Activated effector memory CD4-positive, alpha-beta T cell treated with anti-CD3 and anti-CD28 coated beads, Interleukin-2, amount 50 U/mL, for 16 hours (primary cell): ENCODE measurements at regions not wholly inside any gene's neighbourhood (a gene's known extent, or its start where the extent isn't known, plus 50 kb on each side); places are given as distances from the start of the nearest gene placed in this dataset.

Source experiments
- DNase-seq: peaks from one replicate; pipeline ENCODE4 v3.0.0-alpha.2; 2020

DNA sequence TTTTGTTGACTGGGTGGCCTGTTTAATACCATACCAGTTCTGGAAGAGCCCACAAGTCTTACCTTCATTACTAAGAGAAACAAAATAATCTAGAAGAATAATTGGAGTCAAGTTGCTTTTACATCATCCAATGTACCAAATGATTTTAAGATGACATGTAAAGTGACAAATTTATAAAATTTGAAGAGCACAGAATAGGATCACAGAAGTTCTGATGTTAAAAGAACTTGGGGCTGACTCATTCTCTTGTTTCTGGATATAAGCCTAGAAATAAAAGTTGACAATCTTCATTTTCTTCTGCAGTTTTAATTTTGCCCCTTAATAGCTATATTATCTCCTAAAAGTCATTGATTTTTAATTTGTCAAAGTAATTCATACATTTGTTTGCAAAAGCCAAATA lies 317.5 kb upstream of the MARCKS start:
- DNase-seq, result no peak

DNA sequence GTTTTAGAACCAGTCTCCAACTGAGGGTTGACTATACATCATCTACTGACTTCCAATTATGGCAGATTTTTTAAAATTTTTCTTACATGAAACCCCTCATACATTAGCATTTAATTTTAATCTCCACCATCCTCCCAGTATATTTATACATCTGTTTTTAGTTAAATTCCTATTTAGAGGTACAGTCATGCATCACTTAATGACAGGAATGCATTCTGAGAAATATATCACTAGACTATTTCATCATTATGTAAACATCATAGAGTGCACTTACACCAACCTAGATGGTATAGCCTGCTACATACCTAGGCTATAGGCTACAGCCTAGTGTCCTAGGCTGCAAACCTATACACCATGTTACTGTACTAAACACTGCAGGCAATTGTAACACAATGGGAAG lies 316.7 kb upstream of the MARCKS start:
- DNase-seq, result no peak

DNA sequence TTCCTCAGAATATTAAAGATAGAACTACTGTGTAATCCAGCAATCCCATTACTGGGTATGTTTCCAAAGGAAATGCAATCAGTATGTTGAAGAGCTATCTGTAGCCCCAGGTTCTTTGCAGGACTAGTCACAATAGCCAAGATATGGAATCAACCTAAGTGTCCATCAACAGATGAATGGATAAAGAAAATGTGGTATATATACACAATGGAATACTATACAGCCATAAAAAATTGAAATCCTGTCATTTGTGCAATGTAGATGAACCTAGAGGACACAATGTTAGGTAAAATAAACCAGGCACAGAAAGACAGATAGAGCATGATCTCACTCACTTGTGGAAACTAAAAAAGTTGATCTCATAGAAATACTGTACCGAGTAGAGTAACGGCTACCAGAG lies 306.0 kb upstream of the MARCKS start:
- DNase-seq, result no peak

GRCh38 chr6:113556775-113557174 lies 300.4 kb upstream of the MARCKS start:
- DNase-seq, result no peak

DNA sequence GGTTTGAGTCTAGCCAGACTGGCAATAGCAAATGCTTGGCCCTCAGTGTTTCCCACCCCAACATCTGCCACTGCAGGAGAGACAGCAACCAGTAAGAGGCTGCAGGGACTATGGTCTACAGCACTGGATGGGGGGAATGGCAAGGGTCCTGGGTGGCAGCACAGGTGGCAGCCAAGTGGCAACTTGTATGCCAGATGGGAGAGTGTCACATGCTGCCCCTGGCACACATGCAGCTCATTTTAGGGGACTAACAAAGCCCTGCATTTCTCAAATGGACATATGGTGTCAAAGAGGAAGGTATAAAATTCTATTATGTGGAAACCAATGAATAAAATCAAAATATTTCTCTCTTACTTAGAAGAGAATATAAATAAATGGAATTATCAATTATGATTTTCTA lies 298.7 kb upstream of the MARCKS start:
- DNase-seq, result no peak

- DNase-seq, result no peak
Measured at GRCh38 chr6:113558966-113559365, 298.2 kb upstream of the MARCKS start.

- DNase-seq, result no peak
Measured at GRCh38 chr6:113560376-113560775, 296.8 kb upstream of the MARCKS start.

DNA sequence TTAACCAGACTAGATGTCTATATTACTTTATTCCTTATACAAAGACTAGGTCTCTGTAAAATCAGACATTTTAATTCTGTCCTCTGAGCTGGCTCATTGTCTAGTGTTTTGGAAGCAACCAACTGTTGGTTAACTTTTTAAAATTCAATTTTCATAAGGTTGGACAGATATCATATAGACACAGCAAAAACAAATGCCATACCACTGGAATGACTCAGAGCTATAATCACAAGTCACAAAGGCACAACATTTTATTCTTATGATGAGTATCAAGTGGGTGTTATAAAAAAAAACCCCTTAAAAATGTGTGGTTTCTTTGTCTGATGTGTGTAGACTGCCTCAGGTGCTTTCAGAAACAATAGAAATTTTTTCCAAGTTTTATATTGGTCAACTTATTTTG lies 296.2 kb upstream of the MARCKS start:
- no peak for DNase-seq

DNA sequence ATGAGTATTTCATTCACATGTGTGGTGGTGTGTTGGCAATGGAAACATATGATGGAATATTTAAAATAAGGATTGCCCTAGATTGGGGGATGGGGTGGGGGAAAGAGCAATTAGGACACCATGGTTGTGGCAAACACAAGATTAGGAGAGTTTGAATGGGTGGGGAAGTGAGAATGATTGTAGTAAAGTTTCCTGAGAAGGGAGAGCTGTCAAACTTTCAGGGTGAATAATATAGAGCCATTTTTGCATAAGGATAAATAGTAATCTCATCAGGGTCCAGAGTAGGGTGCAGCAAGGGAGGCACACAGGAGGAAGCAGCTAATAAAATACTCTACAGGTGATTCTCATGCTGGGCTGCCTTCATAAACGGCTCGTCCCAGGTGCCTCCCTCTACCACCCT lies 294.9 kb upstream of the MARCKS start:
- no peak for DNase-seq

GRCh38 chr6:113564371-113565171 lies 292.6 kb upstream of the MARCKS start:
- DNase-seq, result no peak

DNA sequence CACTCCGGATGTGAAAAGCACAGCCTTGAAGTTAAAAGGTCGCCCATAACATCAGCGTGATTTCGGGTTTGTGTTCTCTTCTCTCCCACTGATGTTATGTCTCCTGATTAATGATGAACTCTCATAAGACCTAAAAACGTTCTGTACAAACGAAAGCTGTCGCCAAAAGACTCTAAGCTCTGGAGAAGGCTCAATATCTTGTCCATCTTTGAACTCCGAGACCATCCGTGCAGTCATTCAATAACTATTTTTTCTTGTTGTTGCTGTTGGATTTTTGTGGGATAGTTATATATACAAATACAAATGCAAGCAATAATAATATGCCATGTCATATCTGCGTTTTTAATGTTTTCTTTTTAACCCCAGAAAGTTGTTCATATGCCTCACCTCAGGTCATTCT lies 291.8 kb upstream of the MARCKS start:
- no peak for DNase-seq

GRCh38 chr6:113570161-113570560 lies 287.0 kb upstream of the MARCKS start:
- no peak for DNase-seq

DNA sequence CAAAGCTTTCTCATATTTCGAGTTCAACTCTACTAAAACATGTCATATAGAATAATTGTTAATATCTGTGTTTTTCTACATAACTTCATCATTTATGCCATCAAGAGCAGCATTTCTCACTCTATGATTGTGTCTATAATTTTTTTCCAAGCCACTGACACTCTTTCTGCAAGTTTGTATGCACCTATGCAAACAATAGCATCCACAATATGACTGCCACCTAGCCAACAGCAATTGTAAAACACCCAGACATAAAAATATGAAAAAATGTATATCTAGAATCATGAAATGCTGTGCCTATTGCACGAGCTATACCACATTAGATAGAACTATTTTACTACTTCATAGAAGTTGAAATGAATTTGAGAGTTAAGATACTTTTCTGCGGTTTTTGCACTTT lies 286.5 kb upstream of the MARCKS start:
- DNase-seq, result no peak

GRCh38 chr6:113574147-113574546 lies 283.0 kb upstream of the MARCKS start:
- no peak for DNase-seq

DNA sequence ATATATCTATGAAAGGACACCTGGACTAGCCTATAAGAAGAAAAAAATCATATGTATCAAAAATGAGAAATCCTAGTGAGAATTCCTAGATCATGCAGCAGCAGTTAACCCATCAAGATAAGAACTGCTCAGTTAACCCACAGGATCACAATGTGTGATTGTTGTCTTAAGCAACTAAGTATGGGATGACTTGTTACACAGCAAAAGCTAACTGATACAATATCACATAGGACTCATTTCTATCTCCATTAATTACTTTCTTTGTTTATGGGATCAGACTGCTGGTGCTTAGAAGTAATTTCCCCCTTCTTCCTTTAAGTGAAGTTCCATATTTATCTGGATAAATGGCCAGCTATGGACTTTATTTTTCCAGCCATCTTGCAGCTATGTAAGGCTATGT lies 280.8 kb upstream of the MARCKS start:
- no peak for DNase-seq

DNA sequence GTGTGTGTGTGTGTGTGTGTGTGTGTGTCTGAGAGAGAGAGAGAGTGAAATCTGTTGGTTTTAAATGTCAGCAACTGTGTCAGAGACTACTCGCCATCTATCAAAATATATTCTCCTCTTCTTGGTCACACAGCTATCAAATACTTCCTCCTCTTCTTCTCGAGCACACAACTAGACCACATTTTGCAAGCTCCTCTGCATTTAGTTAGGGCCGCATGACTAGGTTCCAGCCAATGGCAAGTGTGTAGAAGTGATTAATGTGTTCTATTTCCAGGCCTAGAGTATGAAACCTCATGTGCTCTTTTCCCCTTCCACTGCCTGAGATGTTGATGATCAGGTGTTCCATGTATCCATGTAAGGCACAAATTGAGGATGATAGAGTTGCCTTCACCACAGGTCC lies 278.5 kb upstream of the MARCKS start:
- no peak for DNase-seq

DNA sequence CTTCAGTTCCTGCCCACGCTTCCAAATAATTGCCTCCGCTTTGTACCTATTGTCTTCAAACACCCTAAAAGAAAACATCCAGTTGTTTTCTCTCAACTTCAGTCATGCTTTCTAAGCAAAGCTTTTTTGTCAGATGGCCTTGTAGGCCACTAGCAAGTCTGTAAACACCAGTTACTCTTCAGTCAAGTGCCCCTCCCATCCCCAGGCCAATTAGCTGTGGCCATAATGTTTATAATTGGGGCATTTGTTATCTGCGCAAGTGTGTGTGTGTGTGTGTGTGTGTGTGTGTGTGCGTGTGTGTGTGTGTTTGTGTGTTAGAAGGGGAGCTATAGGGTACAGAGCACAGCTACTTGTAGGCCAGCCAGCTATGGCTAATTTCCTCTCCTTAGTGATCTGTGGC lies 272.4 kb upstream of the MARCKS start:
- no peak for DNase-seq

DNA sequence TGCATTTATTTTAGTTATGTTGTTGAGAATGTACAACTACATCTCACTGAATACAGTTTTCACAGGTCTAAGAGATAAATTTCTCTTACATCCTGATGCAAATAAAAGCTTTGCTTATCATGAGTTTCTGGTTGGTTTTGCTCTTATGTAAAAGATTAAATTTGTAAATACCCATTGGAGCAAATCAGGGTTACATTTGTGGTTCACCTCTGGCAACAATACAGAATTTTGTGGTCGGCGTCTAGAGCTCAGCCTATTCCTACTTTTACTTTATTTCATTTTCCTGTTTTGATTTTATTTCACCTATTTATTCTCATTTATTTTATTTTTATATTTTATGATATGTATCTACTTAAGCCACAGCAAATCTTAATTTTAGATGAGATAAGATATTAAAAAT lies 271.9 kb upstream of the MARCKS start:
- DNase-seq, result no peak

DNA sequence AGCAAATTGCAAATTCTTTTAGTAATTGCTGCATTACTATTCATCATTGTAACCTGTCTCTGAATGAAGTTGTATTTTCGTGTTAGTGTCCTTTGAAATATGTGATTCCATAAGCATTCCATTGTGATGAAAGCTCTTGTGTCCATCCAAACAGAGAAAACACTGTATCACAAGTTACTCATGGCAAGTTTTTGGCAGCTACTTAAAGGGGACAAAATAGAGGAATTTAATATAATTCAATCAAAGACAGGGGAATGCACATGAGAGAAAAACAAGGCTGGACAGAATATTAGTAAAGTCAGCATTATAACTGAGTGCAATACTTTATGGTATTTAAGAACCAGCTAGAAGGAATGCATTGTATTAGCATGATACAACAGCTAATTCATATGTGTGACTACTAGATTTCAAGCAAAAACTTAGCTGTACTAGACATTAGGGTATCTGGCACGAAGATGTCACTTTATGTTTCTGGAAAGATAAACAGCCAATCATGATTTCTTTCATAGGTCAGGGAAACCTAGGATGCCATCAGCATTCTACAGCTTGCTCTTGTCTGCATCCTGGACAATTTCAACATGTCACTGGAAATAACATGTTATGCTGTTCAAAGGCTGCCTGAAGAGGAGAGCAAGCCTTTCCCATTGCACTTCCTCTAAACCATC lies 270.6 kb upstream of the MARCKS start:
- no peak for DNase-seq

- no peak for DNase-seq
Measured at GRCh38 chr6:113587078-113587699, 270.0 kb upstream of the MARCKS start.

GRCh38 chr6:113588646-113589045 lies 268.5 kb upstream of the MARCKS start:
- DNase-seq, result no peak

DNA sequence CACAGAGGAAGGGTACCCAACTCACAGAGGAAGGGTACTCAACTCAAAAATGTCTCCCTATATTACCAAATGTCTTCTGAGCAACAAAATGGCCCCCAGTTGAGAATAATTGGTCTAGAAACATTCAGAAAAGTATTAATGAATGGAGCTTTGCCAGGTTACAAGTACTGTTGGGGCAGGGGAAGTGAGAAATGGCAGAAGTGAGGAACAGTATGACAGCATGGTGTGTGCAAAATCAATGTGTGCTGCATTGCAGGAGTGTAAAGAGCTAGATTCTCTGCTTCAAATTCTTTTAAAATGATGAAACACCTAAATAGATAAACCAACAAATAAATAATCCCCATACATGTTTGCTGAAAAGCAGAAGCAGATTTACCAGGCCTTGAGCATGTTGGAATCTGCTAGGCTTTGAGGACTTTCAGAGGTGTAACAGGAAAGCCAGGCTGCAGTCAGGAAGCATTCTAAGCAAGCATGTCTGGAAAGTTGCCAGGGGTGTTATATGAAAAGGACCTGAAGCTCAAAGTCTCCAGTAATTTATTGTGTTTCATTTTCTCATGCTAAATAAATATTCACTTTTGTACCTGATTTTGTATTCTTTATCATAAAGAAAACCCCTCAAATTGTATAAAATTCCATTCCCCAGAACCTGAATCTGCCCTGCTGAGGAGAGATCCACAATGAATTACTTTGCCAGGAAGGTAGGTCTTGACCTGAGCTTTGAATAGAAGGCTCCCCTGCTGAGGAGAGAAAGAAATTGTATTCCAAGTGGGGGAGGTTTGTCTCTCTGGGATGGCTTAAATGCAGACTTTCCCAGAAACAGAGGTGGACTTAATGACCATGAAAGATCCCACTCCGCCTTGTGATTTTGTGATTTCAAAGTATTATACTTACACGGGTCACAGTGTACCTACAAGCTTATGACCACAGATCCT lies 265.0 kb upstream of the MARCKS start:
- no peak for DNase-seq

GRCh38 chr6:113594726-113595125 lies 262.4 kb upstream of the MARCKS start:
- DNase-seq, result no peak
